ENCODE measurements at regions not wholly inside any gene's neighbourhood (a gene's known extent, or its start where the extent isn't known, plus 50 kb on each side); places are given as distances from the start of the nearest gene placed in this dataset.

GRCh38 chr19:21638776-21639175, 128.6 kb downstream of the ZNF100 start:
- TF ChIP-seq ELK1 (IDR thresholded peaks at IDR 0.05; ENCODE audit: borderline replicate concordance, low read depth, low read length) (no peak), CTCF (conservative IDR thresholded peaks at IDR 0.05; ENCODE audit: low read depth, low read length) (no peak), RFX5 (IDR thresholded peaks at IDR 0.05; ENCODE audit: low read depth, low read length) (no peak), RCOR1 (IDR thresholded peaks at IDR 0.05; ENCODE audit: insufficient replicate concordance, low read length) (no peak), MAFK (IDR thresholded peaks at IDR 0.05; ENCODE audit: low read depth, low read length) (no peak), POLR2A (IDR thresholded peaks at IDR 0.05; ENCODE audit: low read depth, low read length) (no peak), MAZ (IDR thresholded peaks at IDR 0.05; ENCODE audit: borderline replicate concordance, low read depth, low read length) (no peak), MXI1 (IDR thresholded peaks at IDR 0.05; ENCODE audit: borderline replicate concordance, low read depth, low read length) (no peak), SMC3 (IDR thresholded peaks at IDR 0.05; ENCODE audit: low read depth, low read length) (no peak), NFE2L2 (IDR thresholded peaks at IDR 0.05; ENCODE audit: low read depth, low read length) (no peak)

Measured in IMR-90 (cell line).